SJCRH30 (cell line): ENCODE measurements at regions not wholly inside any gene's neighbourhood (a gene's known extent, or its start where the extent isn't known, plus 50 kb on each side); places are given as distances from the start of the nearest gene placed in this dataset.
"Not testable (repeated sequence)": the region's sequence is repeated elsewhere in the genome, so short reads cannot be mapped to it uniquely, and the experiment has no call there.

ENCODE experiments used
- DNase-seq, 2 experiments: peaks; one replicate each; pipeline ENCODE4 v3.0.0-alpha.2; 2015 to 2020
- H3K27ac ChIP-seq: fragments of 250-450 bp; sonication (Bioruptor Pico); 2 replicates; pipeline ENCODE4 v1.5.1; 2020; ENCODE audit warnings: mild to moderate bottlenecking, moderate library complexity
- H3K27me3 ChIP-seq: fragments of 250-450 bp; sonication (Bioruptor Pico); 2 replicates; pipeline ENCODE4 v1.5.1; 2020; ENCODE audit warnings: mild to moderate bottlenecking, moderate library complexity
- H3K36me3 ChIP-seq: fragments of 250-450 bp; sonication (Bioruptor Pico); 2 replicates; pipeline ENCODE4 v1.5.1; 2020; ENCODE audit warnings: mild to moderate bottlenecking, moderate library complexity
- H3K4me1 ChIP-seq: fragments of 250-450 bp; sonication (Bioruptor Pico); 2 replicates; pipeline ENCODE4 v1.5.1; 2020; ENCODE audit warnings: mild to moderate bottlenecking, moderate library complexity
- H3K4me3 ChIP-seq: fragments of 250-450 bp; sonication (Bioruptor Pico); 2 replicates; pipeline ENCODE4 v1.5.1; 2020; ENCODE audit warnings: mild to moderate bottlenecking, moderate library complexity
- H3K9me3 ChIP-seq: fragments of 250-450 bp; sonication (Bioruptor Pico); replicated peaks from 2 replicates; pipeline ENCODE4 v1.5.1; 2020; ENCODE audit warnings: mild to moderate bottlenecking, moderate library complexity

GRCh38 chr13:18739310-18739709, 442.3 kb downstream of the TUBA3C start:
- Histone ChIP-seq H3K4me3 (no peak overlapping the region), H3K27me3 (no peaks in the 10 kb centered on the region), H3K36me3 (no peaks in the 10 kb centered on the region), H3K27ac (no peak overlapping the region), H3K9me3 (no peaks in the 10 kb centered on the region), H3K4me1 (no peaks in the 10 kb centered on the region)
- DNase-seq, result no peak

DNA sequence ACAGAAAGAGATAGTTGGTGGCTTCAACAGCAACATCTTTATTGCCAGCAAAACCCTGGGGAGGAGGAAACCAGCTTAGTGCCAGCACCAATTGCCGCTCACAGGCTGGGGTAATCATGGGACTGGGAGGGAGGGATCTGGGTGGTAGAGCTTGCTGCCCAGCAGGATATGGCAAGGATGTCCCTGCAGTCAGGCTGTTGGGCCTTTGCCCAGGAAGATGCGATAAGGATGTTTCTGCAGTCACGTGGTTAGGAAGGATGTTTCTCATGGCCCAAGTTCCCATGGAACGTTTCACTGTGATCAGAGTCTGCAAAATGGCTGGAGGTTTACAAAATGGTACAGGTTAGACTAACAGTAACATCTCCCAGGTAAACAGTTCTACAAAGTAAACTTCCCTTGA, 443.5 kb downstream of the TUBA3C start:
- H3K36me3 ChIP-seq, H3K4me3 ChIP-seq, DNase-seq, H3K4me1 ChIP-seq, H3K9me3 ChIP-seq, H3K27me3 ChIP-seq, H3K27ac ChIP-seq: not testable (repeated sequence)

- H3K4me1 ChIP-seq, DNase-seq, H3K4me3 ChIP-seq: not testable (repeated sequence)
These were observed 454.5 kb downstream of the TUBA3C start for GRCh38 chr13:18727138-18727537.

DNA sequence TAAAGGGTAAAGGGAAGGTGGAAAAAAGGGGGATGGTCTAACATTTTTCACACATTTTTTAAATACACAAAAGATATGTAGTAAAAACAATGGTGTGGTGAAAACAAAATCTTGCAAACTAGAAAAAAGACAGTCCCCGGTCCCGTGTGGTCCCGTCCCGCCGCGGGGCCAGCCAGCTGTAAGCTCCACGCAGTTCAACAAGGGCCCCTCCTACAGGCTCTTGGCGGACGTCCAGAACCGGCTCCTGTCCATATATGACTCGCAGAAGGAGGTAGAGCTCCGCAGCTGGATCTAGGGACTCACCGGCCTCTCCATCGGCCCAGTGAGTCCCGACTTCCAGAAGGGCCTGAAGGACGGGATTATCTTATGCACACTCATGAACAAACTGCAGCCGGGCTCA, 455.1 kb downstream of the TUBA3C start:
- not testable (repeated sequence) for DNase-seq, H3K4me1 ChIP-seq, H3K36me3 ChIP-seq, H3K4me3 ChIP-seq, H3K27ac ChIP-seq, H3K27me3 ChIP-seq, H3K9me3 ChIP-seq

More at GRCh38 chr13:18727138-18727537, 454.5 kb downstream of the TUBA3C start:
- H3K9me3 ChIP-seq, H3K36me3 ChIP-seq, H3K27ac ChIP-seq, H3K27me3 ChIP-seq: not testable (repeated sequence)

DNA sequence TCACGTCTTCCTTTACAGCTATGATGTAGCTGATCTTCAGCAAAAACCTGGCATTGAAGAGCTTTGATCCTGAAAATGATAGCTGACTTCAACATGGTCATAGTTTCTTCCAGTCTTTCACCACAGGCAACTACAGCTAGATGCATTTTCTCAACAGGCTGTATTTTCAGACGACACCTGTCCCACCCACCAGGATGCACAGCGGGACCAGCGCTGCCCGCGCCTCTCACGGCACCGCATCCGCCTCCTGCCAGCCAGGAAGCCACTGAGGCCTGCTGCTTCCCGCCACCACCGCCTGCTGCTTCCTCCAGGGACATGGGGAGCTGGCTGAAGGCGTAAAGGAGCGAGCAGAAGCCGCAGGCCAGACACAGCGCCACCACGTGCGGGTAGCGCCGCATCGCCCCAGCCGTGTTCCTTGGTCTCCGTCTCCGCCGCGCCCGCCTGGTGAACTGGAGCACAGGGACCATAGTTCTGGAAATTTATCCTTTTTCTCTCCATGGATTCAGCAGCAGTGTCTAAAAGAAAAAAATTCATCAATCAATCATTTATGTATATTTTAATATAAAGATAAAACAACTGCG, 456.3 kb downstream of the TUBA3C start:
- H3K4me3 ChIP-seq, H3K36me3 ChIP-seq, H3K27ac ChIP-seq: not testable (repeated sequence)

DNA sequence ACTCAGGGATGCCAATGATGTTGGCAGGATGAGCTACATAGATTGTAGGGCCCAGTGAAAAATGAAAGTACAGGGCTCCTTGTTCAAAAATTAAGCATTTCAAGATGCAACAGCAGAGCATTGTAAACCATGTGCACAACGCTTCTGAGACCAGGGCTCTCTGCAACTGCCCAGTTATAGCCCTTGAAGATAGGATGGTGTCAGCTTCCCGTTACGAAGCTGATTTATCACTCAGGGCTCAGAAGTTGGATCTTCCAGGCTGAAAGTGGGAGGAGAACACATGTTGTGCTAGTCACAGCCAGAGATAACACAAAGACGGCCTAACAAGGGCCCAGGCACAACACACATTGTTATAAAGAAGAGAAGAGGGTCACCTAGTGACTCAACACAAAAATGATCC, 466.7 kb downstream of the TUBA3C start:
- Histone ChIP-seq H3K27me3 (no peaks in the 10 kb centered on the region), H3K4me3 (no peak overlapping the region), H3K9me3 (no peaks in the 10 kb centered on the region), H3K27ac (no peak overlapping the region), H3K4me1 (no peaks in the 10 kb centered on the region), H3K36me3 (no peaks in the 10 kb centered on the region)
- no peak for DNase-seq

More for the DNA sequence above, 456.3 kb downstream of the TUBA3C start:
- not testable (repeated sequence) for H3K27me3 ChIP-seq, H3K9me3 ChIP-seq, H3K4me1 ChIP-seq, DNase-seq

- H3K4me1 ChIP-seq, H3K36me3 ChIP-seq, H3K9me3 ChIP-seq, H3K4me3 ChIP-seq, H3K27ac ChIP-seq, DNase-seq, H3K27me3 ChIP-seq: not testable (repeated sequence)
These were observed 471.0 kb downstream of the TUBA3C start for GRCh38 chr13:18710673-18711072.

DNA sequence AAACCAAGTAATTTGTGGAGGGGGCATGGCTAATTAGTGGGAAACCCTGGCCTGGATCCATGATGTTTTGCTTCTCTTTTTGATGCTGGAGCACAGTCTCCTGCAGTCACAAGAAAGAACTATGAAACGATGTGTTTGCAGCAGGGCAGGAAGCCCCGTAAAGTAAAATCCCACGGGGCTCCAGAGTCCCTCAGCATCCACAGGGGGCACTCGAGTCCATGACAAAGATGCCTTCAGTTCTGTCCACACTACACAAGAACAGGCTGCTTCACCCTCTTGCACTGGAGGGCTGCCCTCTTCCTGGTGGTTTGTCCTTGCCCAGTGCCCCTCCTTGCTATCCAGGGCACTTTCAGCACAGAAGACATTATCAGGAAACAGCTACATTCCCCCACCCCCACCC, 475.1 kb downstream of the TUBA3C start:
- H3K9me3 ChIP-seq, H3K27ac ChIP-seq, H3K36me3 ChIP-seq, H3K4me3 ChIP-seq, H3K27me3 ChIP-seq, H3K4me1 ChIP-seq: not testable (repeated sequence)
- peak in 1 of 2 experiments; percentile 21 for DNase-seq

DNA sequence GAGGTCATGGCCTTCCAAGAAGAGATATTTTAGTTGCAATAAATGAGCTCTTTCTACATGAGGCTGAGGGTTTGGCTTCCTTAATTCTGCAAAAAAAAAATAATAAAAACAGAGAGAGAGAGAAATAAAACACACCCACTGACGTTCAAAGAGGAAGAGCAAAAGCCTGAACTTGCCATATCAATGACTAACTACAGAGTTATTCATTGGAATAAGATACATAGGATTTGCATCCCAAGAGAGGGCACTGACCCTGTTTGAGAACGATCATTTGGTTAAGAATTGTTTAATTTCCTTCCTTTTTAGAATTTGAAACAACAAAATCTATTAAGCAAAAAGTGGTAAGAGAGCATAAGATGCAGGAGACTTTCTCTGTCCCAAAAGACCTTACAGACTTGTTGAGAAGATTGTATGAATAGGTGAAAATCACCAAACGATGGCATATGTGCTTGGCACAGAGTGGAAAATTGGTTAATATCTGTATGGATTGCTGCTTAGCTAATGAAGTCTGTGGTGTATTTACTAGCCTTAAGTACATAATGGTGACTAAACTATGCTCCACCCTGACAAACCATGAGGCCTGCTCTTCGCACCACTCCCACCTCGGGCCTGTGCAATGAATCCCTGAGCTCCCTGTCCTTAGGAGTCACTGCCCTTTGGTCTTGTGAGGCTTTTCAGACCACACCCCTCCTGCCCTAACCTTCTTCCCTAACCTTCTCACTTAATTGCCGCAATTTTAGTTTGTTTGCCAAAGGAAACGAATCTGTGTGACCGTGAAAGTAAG, 479.0 kb downstream of the TUBA3C start:
- not testable (repeated sequence) for H3K4me1 ChIP-seq, H3K27me3 ChIP-seq, DNase-seq, H3K27ac ChIP-seq, H3K9me3 ChIP-seq, H3K36me3 ChIP-seq, H3K4me3 ChIP-seq

DNA sequence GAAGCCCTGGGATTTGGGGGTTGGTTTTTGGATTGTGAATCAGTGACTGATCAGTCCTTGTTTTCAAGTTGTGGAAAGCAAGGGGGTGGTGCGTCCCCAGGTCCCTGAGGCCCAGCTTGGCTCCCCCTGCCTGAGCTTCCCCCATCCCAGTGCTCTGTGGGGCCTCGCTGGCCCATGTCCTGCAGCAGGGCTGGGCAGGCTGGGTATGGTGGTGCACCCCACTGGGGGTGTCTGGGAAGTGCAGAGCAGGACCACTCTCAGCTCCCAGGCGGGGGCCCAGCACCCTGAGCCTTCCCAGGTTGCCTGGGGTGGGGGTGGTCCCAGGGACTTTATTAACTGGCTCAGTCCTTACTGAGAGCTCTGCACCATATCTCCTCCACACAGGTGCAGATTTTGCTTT, 483.3 kb downstream of the TUBA3C start:
- not testable (repeated sequence) for H3K36me3 ChIP-seq, H3K4me1 ChIP-seq, H3K27me3 ChIP-seq, H3K4me3 ChIP-seq, DNase-seq, H3K27ac ChIP-seq, H3K9me3 ChIP-seq

DNA sequence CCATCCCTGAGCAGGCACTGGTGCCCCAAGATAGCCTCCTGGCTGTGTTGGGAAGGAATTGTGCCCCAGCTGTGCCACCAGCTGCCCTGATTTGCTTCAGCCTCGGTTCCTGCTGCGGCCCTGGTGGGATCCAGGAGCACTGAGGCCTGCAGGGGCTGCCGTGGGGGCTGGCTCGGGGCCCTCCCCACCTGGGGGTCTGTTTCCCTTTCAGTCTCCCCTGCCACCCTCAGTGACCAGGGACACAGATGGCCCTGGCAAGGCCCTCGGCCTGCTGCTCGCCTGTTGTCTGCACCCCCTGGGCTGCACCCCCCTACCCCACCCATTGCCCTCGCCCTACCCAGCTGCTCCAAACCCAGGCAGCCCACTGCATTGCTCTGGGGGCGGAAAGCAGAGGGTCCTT, 483.8 kb downstream of the TUBA3C start:
- H3K36me3 ChIP-seq, H3K4me1 ChIP-seq, DNase-seq, H3K27me3 ChIP-seq, H3K27ac ChIP-seq, H3K4me3 ChIP-seq, H3K9me3 ChIP-seq: not testable (repeated sequence)

GRCh38 chr13:18697221-18697620, 484.4 kb downstream of the TUBA3C start:
- not testable (repeated sequence) for H3K27me3 ChIP-seq, H3K9me3 ChIP-seq, H3K36me3 ChIP-seq, H3K27ac ChIP-seq, H3K4me3 ChIP-seq, H3K4me1 ChIP-seq, DNase-seq

DNA sequence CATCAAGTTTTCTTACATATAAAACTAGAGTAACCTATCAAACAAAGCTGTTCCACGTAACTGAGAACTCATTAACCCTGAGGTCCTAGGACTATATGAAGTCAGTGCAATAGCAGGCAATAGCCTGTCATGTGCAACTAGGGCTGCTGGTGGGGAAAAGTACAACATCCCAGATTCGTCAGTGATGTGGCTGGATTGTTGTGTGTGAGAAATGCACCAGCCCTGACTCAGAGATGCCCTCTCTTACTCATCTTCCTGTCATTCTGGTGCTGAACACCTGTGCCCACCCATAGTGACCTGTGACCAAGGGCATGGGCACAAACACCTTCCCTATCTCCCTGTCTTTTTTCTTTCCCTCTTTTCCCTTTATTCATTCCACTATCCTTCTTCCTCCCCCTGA, 504.2 kb downstream of the TUBA3C start:
- DNase-seq, H3K4me1 ChIP-seq: not testable (repeated sequence)

GRCh38 chr13:18675268-18675667, 506.4 kb downstream of the TUBA3C start:
- not testable (repeated sequence) for H3K36me3 ChIP-seq, H3K4me3 ChIP-seq, H3K4me1 ChIP-seq, H3K9me3 ChIP-seq, H3K27me3 ChIP-seq, DNase-seq, H3K27ac ChIP-seq

More for the DNA sequence above, 504.2 kb downstream of the TUBA3C start:
- H3K9me3 ChIP-seq, H3K27ac ChIP-seq, H3K36me3 ChIP-seq, H3K4me3 ChIP-seq, H3K27me3 ChIP-seq: not testable (repeated sequence)

DNA sequence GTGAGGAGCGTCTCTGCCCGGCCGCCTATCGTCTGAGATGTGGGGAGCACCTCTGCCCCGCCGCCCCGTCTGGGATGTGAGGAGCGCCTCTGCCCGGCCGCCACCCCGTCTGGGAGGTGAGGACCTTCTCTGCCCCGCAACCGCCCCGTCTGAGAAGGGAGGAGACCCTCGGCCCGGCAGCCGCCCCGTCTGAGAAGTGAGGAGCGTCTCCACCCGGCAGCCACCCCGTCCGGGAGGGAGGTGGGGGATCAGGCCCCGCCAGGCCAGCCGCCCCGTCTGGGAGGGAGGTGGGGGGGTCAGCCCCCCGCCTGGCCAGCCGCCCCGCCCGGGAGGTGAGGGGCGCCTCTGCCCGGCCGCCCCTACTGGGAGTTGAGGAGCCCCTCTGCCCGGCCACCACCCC, 507.8 kb downstream of the TUBA3C start:
- H3K36me3 ChIP-seq, H3K4me1 ChIP-seq, H3K9me3 ChIP-seq, H3K4me3 ChIP-seq, DNase-seq, H3K27ac ChIP-seq, H3K27me3 ChIP-seq: not testable (repeated sequence)

- H3K27me3 ChIP-seq, H3K9me3 ChIP-seq, H3K4me3 ChIP-seq, H3K4me1 ChIP-seq, H3K27ac ChIP-seq, DNase-seq, H3K36me3 ChIP-seq: not testable (repeated sequence)
These were observed 515.0 kb downstream of the TUBA3C start for GRCh38 chr13:18666585-18666984.
